Cerebellar nuclear complex (tissue), 1 donor: ENCODE measurements at regions not wholly inside any gene's neighbourhood (a gene's known extent, or its start where the extent isn't known, plus 50 kb on each side); places are given as distances from the start of the nearest gene placed in this dataset.
A peak's percentile ranks its signal among the peaks of the same experiment; 100 is the strongest.

Experiments
- DNase-seq, 2 experiments: peaks; one replicate each; lab custom pipeline; 2025; lab: John Stamatoyannopoulos, UW

DNA sequence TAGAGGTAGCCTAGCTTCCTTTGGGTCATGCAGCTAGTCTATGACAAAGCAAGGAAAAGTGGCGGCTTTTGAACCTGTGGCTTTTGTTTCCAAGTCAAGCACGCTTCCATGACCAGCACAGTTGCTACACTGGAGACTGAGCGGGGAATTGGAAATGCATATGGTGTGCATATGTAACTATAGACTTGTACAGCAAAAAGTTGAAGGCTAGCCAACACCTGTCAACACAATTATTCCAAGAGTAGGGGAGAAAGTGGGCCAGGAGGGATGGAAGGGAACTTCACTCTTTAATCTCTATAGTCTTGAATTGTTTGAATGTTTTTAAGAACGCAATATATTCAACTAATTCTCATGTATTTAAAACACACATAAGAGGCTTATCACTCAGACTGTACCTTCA is 218.5 kb upstream of the CADM1 start:
- DNase-seq = no peak

DNA sequence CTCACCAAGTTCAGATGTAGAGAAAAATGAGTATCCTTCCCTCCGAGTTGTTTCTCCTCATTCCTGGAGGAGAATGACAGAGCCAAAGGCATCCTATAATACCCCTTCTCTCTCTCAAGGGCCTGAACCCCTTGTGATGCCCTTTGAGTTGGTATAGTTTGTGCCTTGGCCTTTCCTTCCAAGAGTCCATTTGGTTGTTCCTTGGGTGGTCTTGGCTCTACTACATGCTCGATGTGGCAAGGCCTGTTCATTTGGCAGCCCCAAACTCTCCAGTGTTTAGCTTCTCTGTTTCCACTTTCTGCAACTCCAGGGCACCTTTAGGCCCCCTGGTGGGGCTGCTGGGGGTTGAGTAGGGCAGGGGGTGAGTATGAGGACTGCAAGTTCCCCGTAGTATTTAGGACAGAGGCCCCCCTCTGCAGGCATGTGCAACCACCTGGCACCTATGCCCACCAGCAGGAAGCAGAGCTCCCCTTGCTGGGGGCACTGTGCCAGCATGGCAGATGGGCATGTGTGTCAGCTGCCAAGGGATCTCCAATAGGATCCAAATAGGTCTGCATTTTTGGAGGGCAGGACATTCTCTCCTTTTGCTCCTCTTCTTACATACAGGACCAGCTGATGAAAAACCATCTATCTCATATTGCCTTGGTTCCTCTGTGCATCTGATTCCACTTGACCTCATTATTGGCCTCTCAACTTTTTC is 217.2 kb upstream of the CADM1 start:
- peak; percentile 65 to 93 for DNase-seq

DNA sequence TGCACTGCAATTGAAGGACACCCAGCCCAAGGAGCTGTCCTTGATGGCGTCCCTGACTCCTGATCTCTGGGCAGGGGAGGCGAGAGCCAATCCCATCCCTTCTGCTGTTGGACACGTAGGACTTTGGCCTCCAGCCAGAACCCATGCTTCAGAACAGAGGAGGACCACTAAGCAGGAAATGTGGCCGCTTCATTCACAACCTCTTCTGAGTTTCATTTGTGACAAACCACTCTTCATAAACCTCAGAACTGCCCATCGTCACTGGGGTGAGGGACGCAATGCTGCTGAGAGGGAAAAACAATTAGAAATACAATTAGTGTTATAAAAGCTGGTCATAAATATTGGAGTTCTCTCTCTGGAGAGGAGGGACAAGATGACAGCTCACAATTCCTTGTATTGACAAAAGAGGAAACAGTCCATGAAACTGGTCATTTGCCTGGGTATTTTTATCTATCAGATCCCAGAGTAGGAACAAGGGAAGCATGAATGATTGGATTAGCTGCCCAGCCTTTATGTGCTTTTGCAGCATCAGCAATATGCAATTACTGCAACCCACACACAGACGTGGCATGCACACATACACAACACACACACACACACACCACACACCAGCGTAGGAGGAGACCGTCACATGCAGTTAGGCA is 216.5 kb upstream of the CADM1 start:
- peak in 1 of 2 experiments; percentile 79 for DNase-seq

DNA sequence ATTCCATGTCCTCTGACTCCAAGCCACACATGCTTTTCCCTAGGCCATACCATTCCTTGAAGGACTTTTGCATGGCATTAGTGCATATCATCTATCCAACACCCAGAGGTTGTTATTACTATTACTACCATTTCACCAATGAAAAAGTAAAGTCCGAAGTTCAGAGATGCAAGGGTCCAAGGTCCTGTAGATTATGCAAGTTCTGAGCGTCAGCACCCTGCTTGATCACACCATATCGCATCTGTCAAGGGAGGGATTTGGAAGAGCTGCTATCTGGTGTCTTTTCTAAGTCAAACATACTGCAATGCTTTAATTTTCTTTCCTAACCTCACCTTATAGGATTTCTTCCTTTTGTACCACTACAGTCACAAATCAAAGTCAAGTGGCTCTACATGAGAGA is 214.7 kb upstream of the CADM1 start:
- DNase-seq = no peak

DNA sequence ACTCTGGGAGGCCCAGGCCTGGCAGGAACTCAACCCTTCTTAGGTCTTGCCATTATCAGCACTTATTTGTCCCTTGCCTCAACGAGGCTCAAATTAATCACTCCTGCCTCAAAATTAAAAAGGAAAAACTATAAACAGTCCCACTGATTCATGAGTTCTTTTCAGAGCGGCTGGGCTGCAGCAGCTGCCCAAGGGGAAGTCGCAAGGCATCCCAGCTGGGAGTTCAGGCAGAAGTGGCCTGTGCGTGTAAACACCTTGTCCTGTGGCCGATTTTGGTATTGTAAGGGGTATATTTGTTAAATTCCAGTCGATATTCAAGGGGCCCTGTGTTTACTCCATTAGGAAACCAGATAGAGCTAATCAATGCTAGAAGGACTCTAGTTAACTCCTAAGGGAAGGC is 213.9 kb upstream of the CADM1 start:
- no peak for DNase-seq

DNA sequence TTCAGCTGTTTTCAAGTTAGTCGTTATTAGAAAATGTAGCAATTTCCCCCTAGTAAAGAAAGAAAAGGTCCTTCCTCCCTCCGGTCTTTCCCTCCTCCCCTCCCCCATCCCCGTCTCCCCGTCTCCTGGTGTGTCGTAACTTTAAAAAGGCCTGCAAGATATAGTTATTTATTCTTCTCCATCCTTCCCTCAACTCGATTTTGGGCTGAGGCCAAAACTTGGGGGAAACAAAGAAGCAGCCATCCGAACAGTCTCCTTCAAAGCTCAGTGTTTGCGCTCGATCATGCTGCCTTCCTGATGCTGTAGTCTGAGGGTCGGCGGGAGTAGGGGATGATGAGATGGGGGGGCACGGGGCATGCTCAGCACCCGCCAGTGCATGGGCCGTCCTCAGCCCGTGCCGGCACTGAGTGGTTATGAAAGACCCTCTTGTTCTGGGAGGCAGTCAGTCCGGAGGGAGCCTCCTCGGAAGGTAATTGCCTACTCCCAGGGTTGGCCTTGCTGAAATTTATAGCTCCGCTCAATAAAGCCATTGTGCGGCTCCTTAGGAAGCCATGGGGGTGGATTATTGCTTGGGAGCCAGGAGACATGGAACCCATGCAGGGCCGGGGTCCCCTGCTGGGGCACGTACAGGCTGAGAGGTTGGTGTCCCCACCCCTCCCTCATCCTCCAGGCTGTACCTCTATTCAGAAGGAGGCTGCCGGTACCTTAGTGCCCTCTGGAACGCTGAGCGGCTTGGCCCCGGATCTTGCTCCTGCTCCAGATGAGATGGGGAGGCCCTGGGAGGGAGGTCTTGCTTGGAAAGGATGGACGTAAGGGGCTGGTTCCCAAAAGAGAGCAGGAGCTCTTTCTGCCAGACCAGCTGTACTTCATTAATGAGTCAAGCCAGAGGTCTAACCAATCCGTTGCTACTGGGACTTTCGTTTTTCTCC is 212.7 kb upstream of the CADM1 start:
- no peak for DNase-seq

DNA sequence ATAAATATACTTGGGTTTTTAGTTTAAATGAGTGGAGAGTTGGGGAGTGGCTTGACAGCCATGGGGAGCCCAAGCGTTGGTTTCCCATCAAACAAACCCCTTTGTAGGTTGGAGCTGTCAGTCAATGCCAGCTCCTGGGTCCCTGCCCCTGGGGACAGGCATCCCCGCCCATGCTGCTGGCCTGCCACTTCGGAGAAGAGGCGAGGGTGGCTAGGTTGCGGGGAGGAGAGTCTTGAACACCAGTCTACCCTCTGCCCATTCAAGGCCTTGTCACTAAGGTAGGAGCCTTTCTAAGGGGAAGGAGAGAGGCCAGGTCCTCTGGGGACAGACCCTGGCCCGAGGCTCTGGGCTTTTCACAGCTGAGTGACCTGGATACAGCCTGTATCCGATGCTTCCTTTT is 211.9 kb upstream of the CADM1 start:
- no peak for DNase-seq

DNA sequence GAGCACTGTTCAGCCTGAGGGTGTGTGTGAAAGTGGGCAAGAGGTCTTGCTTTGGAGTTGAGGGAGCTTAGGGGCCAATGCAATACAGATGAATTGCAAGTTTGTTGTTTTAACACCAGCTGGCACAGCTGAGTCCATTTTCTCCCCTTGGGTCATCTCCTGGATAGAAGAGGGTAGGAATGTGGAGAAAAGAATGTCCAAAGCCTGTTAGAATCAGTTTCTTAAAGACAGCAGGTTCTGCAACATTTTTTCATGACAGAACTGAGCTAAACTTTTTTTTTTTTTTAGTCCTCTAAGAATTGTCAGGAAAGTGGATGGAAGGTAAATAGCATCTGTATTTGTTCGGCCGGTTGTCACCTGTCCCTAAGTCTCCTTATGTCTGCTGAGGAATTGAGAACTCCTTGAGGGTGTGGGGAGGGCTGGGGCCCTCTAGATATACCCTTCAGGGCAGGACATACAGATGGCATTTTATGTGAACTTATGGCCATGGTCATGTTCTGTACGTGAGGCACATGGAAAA is 211.1 kb upstream of the CADM1 start:
- DNase-seq = no peak

DNA sequence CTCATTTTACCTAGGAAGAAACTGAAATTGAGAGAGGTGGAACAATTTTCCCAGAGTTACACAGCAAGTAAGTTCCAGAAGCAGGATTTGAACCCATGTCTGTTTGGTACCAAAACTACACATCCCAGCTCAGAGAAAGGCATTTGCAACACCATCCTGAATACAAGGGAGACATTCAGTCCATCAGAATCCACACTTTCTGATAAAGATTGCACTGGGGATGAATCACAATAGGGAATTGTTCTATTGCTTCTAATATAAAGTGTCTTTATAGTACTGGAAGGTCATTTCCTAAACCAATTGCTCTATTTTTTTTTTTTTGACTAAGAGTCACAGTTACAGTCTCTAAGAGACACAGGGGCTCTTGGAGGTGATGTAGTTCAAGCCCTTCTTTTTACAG is 208.1 kb upstream of the CADM1 start:
- DNase-seq = no peak

DNA sequence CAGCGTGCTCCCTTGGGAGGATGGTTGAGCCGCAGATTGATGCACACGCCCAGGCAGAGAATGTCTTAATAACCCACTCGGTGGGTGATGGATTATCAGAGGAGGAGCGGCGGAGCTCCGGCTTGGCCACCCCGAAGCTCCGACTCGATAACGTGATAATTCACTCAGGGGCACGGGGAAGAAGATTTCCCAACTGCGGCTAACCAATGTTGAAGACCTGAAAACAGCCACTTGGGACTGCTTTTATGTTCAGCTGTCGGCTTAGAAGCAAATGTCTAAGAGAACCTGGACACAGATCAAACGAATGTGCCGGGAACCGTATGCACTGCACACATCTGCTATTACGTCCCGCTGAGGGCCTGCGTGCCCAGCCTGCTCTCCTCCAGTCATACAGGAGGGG is 206.8 kb upstream of the CADM1 start:
- no peak for DNase-seq

DNA sequence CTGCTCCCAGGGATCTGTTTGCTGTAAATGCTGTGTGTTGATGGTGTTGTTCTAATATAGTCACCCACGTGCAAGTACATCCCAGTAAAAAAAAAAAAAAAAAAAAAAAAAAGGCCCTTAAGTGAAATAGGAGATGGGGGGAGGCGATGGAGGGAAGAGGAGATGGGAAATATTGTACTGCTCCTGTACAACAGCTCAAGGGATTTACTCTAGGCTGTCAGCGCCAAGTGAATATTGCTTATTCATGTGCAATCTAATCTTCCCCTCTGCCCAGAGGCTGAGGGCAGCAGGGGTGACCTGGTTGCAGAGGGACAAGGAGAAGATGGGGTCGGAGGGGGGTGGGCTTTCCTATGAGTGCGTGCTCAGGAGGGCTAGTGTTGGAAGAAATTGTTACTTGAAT is 206.2 kb upstream of the CADM1 start:
- DNase-seq = no peak

DNA sequence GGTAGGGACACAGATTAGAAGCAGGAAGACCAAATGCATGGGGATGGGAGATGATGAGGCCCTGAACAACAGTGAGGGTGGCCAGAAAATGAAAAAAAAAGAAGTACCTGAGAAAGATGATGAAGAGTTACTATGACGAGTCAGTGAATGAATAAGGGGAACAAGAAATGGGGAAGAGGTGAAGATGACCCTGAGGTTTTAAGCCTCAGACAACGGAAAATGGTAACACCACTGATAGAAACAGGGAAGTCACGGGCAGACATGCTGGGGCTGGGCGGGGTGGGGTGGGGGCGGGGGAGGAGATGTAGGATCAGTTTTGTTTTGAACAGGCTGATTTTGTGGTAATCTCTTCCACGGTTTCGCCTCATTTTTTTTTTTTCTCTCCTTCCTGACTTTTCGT is 205.1 kb upstream of the CADM1 start:
- DNase-seq = no peak

DNA sequence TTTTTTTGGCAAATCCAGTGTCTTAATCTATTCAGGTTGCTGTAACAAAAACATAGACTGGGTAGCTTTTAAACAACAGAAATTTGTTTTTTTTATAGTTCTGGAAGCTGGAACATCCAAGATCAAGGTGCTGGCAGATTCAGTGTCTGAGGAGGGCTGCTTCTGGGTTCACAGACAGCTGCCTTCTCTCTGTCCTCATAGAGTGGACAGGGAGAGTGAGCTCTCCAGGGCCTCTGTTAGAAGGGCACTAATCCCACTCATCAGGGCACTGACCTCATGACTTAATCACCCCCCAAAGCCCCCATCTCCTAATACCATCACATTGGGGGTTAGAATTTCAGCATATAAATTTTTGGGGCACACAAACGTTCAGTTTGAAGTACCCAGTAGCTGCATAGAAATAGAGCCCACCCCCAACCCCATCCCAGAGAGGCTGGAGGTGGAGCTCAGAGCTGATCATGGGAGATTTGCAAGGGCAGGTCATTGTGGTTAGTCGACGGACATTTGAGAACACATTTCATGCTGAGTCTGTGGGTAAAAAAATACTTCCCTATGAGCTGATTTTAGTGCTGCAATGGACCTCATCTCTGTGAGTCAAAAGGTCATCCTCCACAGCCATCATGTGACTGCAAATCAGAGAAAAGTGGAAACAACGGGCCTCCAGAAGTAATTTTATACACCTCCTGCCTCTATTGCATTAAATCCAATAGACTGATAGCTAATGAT is 203.1 kb upstream of the CADM1 start:
- no peak for DNase-seq

DNA sequence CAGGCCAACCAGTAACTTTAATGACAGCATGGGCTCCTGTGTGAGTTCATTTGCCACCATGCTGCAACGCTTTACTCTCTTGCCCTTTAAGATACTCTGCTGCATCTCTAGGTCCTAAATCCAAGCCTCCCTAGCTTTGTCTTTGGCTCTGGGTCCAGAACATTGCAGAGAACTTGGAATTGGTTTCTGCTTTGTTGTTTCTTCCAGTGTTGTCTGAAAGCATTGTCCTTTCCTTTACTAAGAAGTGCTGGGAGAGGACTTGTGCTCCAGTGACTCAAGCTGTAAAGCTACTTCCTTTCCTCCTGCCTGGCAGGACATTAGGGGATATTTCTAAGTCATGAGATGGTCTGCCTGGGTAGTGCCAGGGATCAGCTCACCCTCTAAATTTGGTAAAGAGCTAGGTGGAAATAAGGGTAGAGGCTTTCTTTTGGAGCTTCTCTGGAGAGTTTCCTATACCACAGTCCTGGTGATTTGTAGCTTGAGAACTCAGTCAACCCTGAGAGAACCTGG is 202.5 kb upstream of the CADM1 start:
- DNase-seq = no peak

DNA sequence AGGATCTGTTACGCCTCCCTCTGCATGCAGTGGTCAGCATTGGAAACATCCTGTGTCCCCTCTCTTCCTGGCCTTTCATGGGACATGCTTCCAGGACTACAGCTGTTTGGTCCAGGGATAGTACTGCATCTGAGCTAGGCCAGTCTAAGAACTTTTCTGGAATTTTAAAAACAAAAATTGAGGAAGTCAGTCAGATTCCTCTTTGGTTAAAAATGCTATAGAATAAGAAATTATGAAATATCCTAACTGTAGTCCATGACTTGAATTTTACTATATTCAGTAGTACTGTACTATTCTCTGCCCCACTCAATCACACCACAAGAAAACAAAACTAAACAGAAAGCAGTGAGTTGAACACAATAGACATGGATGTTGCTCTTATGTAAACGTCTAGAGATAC is 201.0 kb upstream of the CADM1 start:
- no peak for DNase-seq

DNA sequence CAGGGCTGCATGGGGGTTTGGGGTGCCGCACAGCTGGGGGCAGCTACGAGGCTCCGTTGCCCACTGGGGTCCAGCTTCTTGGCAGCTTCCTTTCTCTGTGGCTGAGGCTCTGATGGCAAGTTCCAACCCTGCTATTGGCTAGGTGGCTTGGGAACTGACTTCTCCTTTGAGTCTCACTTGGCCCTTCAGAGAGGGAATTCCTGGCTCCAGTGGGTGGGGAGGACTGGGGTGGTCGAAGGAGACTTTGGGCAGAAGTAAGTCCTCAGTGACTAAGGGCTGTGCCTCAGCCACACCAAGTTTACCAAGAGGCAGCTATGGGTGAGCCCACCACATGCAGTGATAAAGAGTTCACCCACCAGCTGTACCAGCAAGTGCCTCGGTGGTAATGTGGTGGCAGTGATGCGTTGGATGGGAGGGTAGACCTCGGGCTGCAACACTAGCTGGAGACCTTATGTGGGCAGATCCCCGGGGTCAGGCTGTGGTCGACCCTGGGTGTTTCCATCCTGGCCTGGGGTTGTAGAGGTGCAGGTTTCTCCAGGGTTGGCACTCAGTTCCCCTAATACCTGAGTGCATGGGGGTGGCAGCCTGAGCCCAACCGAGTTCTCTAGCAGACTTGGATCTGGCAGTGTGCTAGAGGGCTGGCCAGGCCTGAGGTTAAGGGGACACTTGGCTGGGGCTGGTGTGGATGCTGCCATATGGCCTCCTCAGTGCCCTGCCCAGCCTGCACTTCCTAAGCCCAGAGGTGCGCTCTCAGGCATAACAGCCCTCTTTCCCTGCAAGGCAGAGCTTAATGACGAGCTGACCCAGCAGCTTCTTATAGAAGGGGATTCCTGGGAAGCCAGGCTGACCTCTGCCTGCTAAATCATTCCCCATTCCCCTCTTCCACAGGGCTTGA is 197.0 kb upstream of the CADM1 start:
- peak in 1 of 2 experiments; percentile 62 for DNase-seq

DNA sequence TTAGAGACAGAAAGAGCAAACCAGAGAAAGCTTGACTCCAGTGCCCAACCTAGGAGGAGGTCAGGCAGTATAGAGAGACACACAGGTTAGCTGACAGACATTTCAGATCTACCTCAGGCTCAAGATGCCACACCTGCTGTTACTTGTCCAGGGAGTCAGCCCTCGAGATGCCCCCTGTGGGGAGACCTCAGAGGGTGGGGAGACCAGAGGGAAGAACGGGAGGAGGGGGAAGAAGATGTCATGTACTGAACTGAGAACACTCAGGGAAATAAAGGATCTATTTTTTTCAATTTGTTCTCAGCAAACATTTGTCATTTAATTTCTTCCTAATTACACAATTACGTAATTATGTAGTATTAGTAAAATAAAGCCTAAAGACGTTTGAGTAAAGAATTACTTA is 196.3 kb upstream of the CADM1 start:
- no peak for DNase-seq

DNA sequence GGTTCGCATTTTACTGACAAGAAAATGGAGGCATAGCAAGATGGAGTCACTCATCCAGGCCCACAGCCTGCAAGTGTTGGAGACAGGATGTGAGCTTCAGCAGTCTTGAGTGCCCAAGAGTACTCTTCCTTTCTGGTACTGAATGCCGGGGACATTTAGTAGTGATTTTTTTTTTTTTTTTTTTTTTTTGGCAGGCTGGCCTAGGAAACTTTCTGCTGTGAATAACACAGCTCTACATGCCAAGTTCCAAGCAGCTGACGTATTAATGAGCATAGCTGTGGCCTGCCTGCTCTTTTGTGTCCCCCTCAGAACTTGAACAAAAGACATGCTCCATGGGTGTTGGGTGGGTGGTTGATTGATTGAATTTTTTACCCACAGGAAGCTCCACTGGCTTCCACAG is 195.5 kb upstream of the CADM1 start:
- DNase-seq = no peak

DNA sequence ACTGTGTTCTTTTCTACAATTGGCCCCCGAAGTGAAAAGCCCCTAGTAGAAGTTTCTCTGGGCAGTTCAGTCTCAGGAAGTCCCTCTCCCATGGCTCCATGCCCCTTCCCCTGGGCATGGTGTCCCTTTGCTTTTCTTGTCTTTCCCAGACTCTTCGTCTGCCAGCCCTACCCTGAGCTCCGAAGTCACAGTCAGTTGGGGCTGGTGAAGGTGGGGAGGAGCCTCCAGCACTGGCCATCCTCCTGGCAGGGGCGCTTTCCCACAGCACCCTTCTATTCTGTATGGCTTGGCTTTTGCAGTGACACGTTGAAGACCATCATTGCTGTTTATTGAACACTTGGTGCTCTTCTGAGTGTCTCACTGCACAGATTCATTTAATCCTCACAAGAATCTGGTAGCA is 195.1 kb upstream of the CADM1 start:
- no peak for DNase-seq

DNA sequence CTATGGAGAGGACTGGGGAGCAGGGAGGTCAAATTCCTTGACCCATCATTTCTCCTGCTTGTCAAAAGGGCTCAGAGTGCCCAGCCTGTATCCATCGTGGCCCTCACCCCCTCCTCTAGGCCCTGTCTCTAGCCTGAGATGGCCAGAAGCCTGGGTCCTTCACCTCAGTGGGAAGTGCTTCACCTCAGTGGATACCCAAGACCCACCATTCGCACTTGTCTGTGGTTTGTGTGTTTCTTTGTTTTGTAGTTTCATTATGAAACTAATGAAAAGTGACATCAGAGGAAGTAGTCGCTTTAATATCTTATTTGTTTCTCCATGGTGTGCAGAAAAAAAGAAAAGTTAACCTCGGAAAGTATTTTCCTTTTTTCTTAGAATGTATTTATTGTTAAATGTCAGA is 194.0 kb upstream of the CADM1 start:
- no peak for DNase-seq

DNA sequence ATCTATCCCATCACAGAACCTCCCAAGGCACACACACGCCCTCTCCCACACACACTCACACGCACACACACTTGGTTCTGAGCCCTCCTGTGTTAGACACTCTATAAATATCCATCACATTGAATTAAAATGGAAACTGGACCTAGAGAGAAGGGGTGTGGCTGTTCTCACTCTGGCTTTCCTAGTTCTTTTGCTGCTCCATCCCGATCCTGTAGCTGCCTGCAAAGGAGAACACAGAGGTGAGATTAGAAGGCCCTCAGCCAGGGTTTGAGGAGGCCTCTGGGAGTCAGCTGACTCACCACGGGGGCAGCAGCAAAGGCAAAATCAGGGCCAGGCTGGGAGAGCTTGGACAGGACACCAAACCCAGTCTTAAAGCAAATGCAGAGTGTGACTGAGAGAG is 192.3 kb upstream of the CADM1 start:
- DNase-seq = no peak
